Pancreas (tissue), 10 donors: ENCODE measurements at regions not wholly inside any gene's neighbourhood (a gene's known extent, or its start where the extent isn't known, plus 50 kb on each side); places are given as distances from the start of the nearest gene placed in this dataset.

Source experiments
- ATAC-seq, 4 donors: fragments of 200-7000 bp; cut with Tn5 transposase; one replicate each; pipeline versions ENCODE4 v1.8.0 to v1.9.1; 2020; ENCODE audit warnings: mild to moderate bottlenecking in 4 of 4, moderate library complexity in 4 of 4
- DNase-seq, 6 donors: peaks; one replicate each; pipeline ENCODE4 v3.0.0-alpha.2; 2020
- FAIRE-seq: peaks from 2 replicates; lab custom pipeline; 2012; peaks lifted over from hg19 to GRCh38; lab: Jason Lieb, UNC
- H3K27ac ChIP-seq, 4 donors: fragments of 200-600 bp; sonication (generic); 1 replicate in 3 of 4; 2 replicates in 1 of 4; pipeline versions ENCODE4 v1.5.0 to v1.8.0; 2020
- H3K27me3 ChIP-seq, 4 donors: fragments of 200-600 bp; one replicate each; pipeline ENCODE4 v1.8.0; 2021
- H3K36me3 ChIP-seq, 3 donors: fragments of 200-600 bp; sonication (generic) in 1 of 3; one replicate each; pipeline versions ENCODE4 v1.5.0 to v1.8.0; 2020 to 2021
- H3K4me1 ChIP-seq, 3 donors: fragments of 200-600 bp; one replicate each; pipeline ENCODE4 v1.8.0; 2021
- H3K4me3 ChIP-seq, 4 donors: fragments of 200-600 bp; sonication (generic) in 2 of 4; one replicate each; pipeline versions ENCODE4 v1.5.0 to v1.8.0; 2020 to 2021
- H3K9me3 ChIP-seq, 4 donors: fragments of 200-600 bp; one replicate each; pipeline ENCODE4 v1.8.0; 2021
- CTCF ChIP-seq, 4 donors: fragments of 200-600 bp; sonication (generic) in 3 of 4; IDR thresholded peaks; one replicate each; pipeline versions ENCODE4 v1.5.0 to v1.8.0; 2021; ENCODE audit warnings: antibody characterized with exemption in 4 of 4
- WGBS, 2 donors: extraction: QIAGEN DNeasy Blood & Tissue Kit; methylation state at CpG; one replicate each; pipeline ENCODE4 v1.1.7; 2013; 5-methylcytosine and 5-hydroxymethylcytosine counted together
- intact Hi-C, 3 donors: fragments of 100-400 bp; cut with DNase I; formaldehyde crosslinking; loops; one replicate each; pipeline versions ENCODE4 v1.11.1 to v1.14.2; 2022
- donor health status: healthy with polysubstance abuse.
- donor health status: DM: no; HTN: no; CAD: no; lungs with moderate emphysema.
- donor health status: DM: no; HTN: no; CAD: no.
- donor health status: control.
- donor health status: control.
- donor health status: Bipolar disorder and iron deficiency.
- donor health status: DM: yes; HTN: yes; CAD: no.
- donor health status: DM: no; HTN: no; CAD: no.
- donor health status: DM: no; HTN: no; CAD: no.
- donor health status: DM: yes; HTN: yes; CAD: no.

- DNase-seq = no peak
- no peaks in the 10 kb centered on the region for H3K36me3 ChIP-seq
- no peaks in the 10 kb centered on the region for H3K9me3 ChIP-seq
- H3K27me3 ChIP-seq = peaks cover 0 to 14% (median 0%) of the 10 kb centered on the region in 4 donors
- no peak for FAIRE-seq
- no peaks in the 10 kb centered on the region for H3K4me1 ChIP-seq
- intact Hi-C loops = no loop called here
- H3K27ac ChIP-seq = no peak overlapping the region
- 63 to 72% methylated on average over 2 of the region's 2 CpGs for WGBS, 2 donors
- ATAC-seq = no peak
- no peak overlapping the region for H3K4me3 ChIP-seq
- no peak for TF ChIP-seq CTCF (IDR thresholded peaks at IDR 0.05)
These were observed 764.1 kb upstream of the TENM3 start for GRCh38 chr4:181479141-181479540.

- Histone ChIP-seq H3K36me3 (no peaks in the 10 kb centered on the region), H3K4me1 (no peaks in the 10 kb centered on the region), H3K4me3 (no peak overlapping the region), H3K27me3 (no peaks in the 10 kb centered on the region), H3K9me3 (no peaks in the 10 kb centered on the region), H3K27ac (no peak overlapping the region)
- no peak for ATAC-seq
- intact Hi-C loops = no loop called here
- 81% methylated on average over 1 of the region's 1 CpG for WGBS, 2 donors
- no peak for TF ChIP-seq CTCF (IDR thresholded peaks at IDR 0.05)
- FAIRE-seq = no peak
- DNase-seq = no peak
These were observed 758.8 kb upstream of the TENM3 start for GRCh38 chr4:181484396-181484795.

- ATAC-seq = no peak
- no peak for TF ChIP-seq CTCF (IDR thresholded peaks at IDR 0.05)
- Histone ChIP-seq H3K4me1 (no peaks in the 10 kb centered on the region), H3K27me3 (peaks cover 0 to 10% (median 0%) of the 10 kb centered on the region in 4 donors), H3K9me3 (no peaks in the 10 kb centered on the region), H3K36me3 (no peaks in the 10 kb centered on the region), H3K27ac (no peak overlapping the region), H3K4me3 (no peak overlapping the region)
- DNase-seq = no peak
- FAIRE-seq = no peak
- intact Hi-C loops = no loop called here
These were observed 754.3 kb upstream of the TENM3 start for GRCh38 chr4:181488926-181489325.

- DNase-seq (no peak), ATAC-seq (no peak), FAIRE-seq (no peak)
- Histone ChIP-seq H3K27me3 (no peaks in the 10 kb centered on the region), H3K36me3 (no peaks in the 10 kb centered on the region), H3K4me3 (no peak overlapping the region), H3K9me3 (no peaks in the 10 kb centered on the region), H3K4me1 (no peaks in the 10 kb centered on the region), H3K27ac (no peak overlapping the region)
- WGBS, 2 donors = 53 to 76% methylated on average over 1 of the region's 1 CpG
- TF ChIP-seq CTCF (IDR thresholded peaks at IDR 0.05) = no peak
- intact Hi-C loops = no loop called here
These were observed 745.1 kb upstream of the TENM3 start for GRCh38 chr4:181498148-181498547.

- intact Hi-C loops = no loop called here
- no peak for DNase-seq
- Histone ChIP-seq H3K27ac (no peak overlapping the region), H3K9me3 (no peaks in the 10 kb centered on the region), H3K4me3 (no peak overlapping the region), H3K36me3 (no peaks in the 10 kb centered on the region), H3K4me1 (no peaks in the 10 kb centered on the region), H3K27me3 (no peaks in the 10 kb centered on the region)
- TF ChIP-seq CTCF (IDR thresholded peaks at IDR 0.05) = no peak
- 68 to 80% methylated on average over 8 of the region's 8 CpGs for WGBS, 2 donors
- FAIRE-seq = no peak
- ATAC-seq = no peak
These were observed 740.6 kb upstream of the TENM3 start for GRCh38 chr4:181502611-181503010.
